Mucosa of descending colon (tissue), 3 donors: ENCODE measurements at regions not wholly inside any gene's neighbourhood (a gene's known extent, or its start where the extent isn't known, plus 50 kb on each side); places are given as distances from the start of the nearest gene placed in this dataset.

Experiments used
- ATAC-seq: fragments of 200-7000 bp; cut with Tn5 transposase; one replicate; pipeline ENCODE4 v1.9.1; 2020; ENCODE audit warnings: mild to moderate bottlenecking, moderate library complexity
- DNase-seq, 3 donors: peaks; one replicate each; pipeline ENCODE4 v3.0.0-alpha.2; 2020
- H3K36me3 ChIP-seq: fragments of 200-600 bp; one replicate; pipeline ENCODE4 v1.8.0; 2021; ENCODE audit warnings: low read depth, mild to moderate bottlenecking
- H3K4me1 ChIP-seq: fragments of 200-600 bp; one replicate; pipeline ENCODE4 v1.8.0; 2021; ENCODE audit warnings: low read depth, mild to moderate bottlenecking
- H3K4me3 ChIP-seq: fragments of 200-600 bp; one replicate; pipeline ENCODE4 v1.8.0; 2021; ENCODE audit warnings: mild to moderate bottlenecking
- H3K9me3 ChIP-seq: fragments of 200-600 bp; one replicate; pipeline ENCODE4 v1.8.0; 2021; ENCODE audit warnings: mild to moderate bottlenecking
- intact Hi-C, 2 donors: fragments of 100-400 bp; cut with DNase I in 1 of 2; cut with micrococcal nuclease in 1 of 2; formaldehyde crosslinking; loops; one replicate each; pipeline versions ENCODE4 v1.11.0 to v1.11.1; 2022; cut with DNase I, micrococcal nuclease
- TF ChIP-seq, protein P1 (sequence below): fragments of 200-600 bp; IDR thresholded peaks from one replicate; pipeline ENCODE4 v1.8.0; 2022; ENCODE audit warnings: antibody characterized with exemption, mild to moderate bottlenecking
- donor health status: DM: no; HTN: no; CAD: no; lungs with moderate emphysema.
- donor health status: DM: no; HTN: no; CAD: no.
- donor health status: DM: no; HTN: yes; CAD: no.

DNA sequence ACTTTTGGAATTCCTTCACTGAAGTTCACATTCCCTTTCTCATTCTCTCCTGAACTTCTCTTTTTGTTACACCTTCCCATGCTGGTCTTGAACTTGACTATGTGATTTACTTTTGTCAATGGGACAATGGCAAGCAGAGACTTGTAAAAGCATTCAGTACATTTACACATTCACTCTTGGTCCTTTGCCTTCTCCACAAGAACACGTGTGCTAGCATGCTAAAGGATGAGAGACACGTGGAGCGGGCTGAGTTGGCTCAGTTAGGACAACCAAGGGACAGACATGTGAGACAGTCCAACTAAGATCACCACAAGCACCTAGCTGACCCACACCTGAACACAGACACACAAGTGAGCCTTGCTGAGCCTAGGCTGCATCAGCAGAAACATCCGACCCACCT, 91.3 kb upstream of the PAK5 start:
- no peak overlapping the region for H3K4me3 ChIP-seq
- TF ChIP-seq, protein P1, sequence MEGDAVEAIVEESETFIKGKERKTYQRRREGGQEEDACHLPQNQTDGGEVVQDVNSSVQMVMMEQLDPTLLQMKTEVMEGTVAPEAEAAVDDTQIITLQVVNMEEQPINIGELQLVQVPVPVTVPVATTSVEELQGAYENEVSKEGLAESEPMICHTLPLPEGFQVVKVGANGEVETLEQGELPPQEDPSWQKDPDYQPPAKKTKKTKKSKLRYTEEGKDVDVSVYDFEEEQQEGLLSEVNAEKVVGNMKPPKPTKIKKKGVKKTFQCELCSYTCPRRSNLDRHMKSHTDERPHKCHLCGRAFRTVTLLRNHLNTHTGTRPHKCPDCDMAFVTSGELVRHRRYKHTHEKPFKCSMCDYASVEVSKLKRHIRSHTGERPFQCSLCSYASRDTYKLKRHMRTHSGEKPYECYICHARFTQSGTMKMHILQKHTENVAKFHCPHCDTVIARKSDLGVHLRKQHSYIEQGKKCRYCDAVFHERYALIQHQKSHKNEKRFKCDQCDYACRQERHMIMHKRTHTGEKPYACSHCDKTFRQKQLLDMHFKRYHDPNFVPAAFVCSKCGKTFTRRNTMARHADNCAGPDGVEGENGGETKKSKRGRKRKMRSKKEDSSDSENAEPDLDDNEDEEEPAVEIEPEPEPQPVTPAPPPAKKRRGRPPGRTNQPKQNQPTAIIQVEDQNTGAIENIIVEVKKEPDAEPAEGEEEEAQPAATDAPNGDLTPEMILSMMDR: no peak
- no peaks in the 10 kb centered on the region for H3K9me3 ChIP-seq
- ATAC-seq: no peak
- no peaks in the 10 kb centered on the region for H3K4me1 ChIP-seq
- intact Hi-C loops: no loop called here
- no peak for DNase-seq
- no peaks in the 10 kb centered on the region for H3K36me3 ChIP-seq

DNA sequence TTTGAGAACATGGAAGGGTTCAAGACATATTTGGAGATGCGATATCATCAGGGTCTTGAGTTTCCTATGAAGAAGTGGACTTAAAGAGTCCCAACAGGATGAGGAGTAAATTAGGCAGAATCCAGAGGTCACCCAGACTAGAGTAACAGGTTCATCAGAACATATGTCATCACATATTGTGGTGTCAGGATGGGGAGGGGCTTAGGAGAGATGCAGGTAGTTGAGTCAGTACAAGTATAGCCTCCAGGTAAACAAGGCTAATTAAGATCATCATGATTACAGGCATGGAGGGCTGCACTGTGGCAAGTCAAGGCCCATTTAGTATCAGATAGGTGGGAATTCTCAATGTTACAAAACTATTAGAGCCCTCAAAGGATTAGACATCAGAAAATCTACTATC, 90.1 kb upstream of the PAK5 start:
- TF ChIP-seq, protein P1: no peak
- H3K9me3 ChIP-seq: no peaks in the 10 kb centered on the region
- H3K4me3 ChIP-seq: no peak overlapping the region
- ATAC-seq (no peak), DNase-seq (no peak)
- H3K4me1 ChIP-seq: no peaks in the 10 kb centered on the region
- no peaks in the 10 kb centered on the region for H3K36me3 ChIP-seq
- intact Hi-C loops: no loop called here

DNA sequence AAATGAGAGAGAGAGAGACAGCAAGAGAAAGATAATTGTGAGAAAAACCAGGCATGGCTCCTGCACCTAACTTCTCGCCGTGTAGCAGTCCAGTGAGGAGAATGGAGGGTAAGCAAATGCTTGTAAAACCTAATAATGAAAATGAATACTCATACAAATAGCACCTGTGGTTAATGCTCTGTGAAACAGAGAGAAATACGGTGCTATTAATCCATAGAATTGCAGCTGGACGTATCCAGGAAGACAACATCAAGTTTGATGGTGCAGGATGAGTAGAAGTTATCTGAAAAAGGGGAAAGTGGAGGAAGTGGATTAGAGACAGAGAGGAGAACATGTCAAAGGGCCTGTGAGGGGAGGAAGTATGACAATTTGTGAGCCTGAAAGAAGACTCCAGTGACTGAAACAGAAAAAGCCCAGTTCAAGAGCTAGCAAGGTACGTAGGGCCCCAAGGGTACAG, 89.4 kb upstream of the PAK5 start:
- ATAC-seq (no peak), DNase-seq (no peak)
- no peaks in the 10 kb centered on the region for H3K4me1 ChIP-seq
- intact Hi-C loops: no loop called here
- no peaks in the 10 kb centered on the region for H3K9me3 ChIP-seq
- H3K4me3 ChIP-seq: no peak overlapping the region
- TF ChIP-seq, protein P1: no peak
- H3K36me3 ChIP-seq: no peaks in the 10 kb centered on the region

DNA sequence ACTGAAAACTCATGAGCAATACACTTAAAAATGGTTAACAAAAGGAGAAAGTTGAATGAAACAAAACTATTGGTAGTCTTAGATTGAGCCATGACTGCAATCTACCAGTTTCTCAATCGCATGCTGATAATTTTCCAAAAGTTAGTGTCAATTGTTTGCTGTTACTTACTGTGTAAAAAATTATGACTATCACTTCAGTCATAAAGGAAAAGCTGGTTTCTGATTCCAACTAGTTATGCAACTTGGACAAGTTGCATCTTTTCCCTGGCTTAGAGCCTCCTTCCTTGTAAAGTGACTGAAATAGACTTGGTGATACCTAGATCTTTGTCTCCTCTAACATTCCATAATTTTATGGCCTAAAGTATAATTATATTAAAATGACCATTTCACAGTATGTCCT, 88.3 kb upstream of the PAK5 start:
- H3K36me3 ChIP-seq: no peaks in the 10 kb centered on the region
- TF ChIP-seq, protein P1: no peak
- no peak overlapping the region for H3K4me3 ChIP-seq
- no peaks in the 10 kb centered on the region for H3K4me1 ChIP-seq
- peak; percentile 42 for ATAC-seq
- H3K9me3 ChIP-seq: no peaks in the 10 kb centered on the region
- DNase-seq: no peak
- intact Hi-C loops: no loop called here

DNA sequence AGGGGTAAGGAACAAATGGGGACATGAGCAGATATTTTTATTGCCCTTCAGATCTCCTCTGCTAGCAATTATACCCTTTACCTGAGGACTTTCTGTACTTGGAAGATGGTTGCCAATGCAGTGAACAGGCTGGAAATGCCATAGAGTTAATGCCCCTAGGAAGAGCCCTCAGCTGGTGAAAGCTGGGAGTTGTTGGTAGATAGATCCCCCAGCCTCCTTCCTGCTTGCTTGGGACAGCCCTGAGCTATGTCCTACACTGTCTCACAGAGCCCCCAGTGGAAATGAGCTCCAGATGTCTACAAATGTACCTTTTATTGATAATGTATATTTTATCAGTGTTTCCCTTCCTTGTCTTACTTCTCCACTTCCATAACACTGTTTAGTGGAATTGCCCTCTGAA, 87.6 kb upstream of the PAK5 start:
- intact Hi-C loops: no loop called here
- TF ChIP-seq, protein P1: no peak
- DNase-seq (no peak), ATAC-seq (no peak)
- no peaks in the 10 kb centered on the region for H3K36me3 ChIP-seq
- no peak overlapping the region for H3K4me3 ChIP-seq
- no peaks in the 10 kb centered on the region for H3K4me1 ChIP-seq
- H3K9me3 ChIP-seq: no peaks in the 10 kb centered on the region

DNA sequence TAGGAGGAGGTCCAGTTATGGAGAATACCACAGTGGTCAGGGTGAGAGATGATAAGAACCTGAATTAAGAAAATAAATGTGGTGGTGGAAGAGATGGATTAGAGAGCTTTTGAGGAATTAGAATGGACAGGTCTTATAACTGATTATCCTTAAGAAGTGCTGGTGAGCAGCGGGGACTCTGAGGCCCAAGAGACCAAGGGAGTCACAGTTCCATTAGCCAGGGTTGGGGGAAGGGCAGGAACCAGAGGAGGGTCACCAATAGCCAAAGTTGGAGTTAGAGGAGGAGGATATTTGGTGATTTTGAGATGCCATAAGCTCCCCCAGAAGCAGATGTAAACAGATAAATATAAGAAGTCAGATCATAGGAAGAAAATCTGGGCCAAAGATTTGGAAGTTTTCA, 87.1 kb upstream of the PAK5 start:
- H3K4me1 ChIP-seq: no peaks in the 10 kb centered on the region
- DNase-seq (no peak), ATAC-seq (no peak)
- H3K4me3 ChIP-seq: no peak overlapping the region
- intact Hi-C loops: no loop called here
- H3K9me3 ChIP-seq: no peaks in the 10 kb centered on the region
- H3K36me3 ChIP-seq: no peaks in the 10 kb centered on the region
- TF ChIP-seq, protein P1: no peak
